ENCODE measurements at regions not wholly inside any gene's neighbourhood (a gene's known extent, or its start where the extent isn't known, plus 50 kb on each side); places are given as distances from the start of the nearest gene placed in this dataset.

GRCh38 chr13:73286177-73286576 is 227.4 kb downstream of the KLF5 start:
- in situ Hi-C loops (cut with MboI; ENCODE audit: low sequenced_read_pairs) = no loop called here

- in situ Hi-C loops (cut with MboI; ENCODE audit: low sequenced_read_pairs) = no loop called here
These were observed 225.5 kb downstream of the KLF5 start for GRCh38 chr13:73284081-73284874.

- in situ Hi-C loops (cut with MboI; ENCODE audit: low sequenced_read_pairs) = no loop called here
These were observed 224.8 kb downstream of the KLF5 start for GRCh38 chr13:73283636-73284035.

GRCh38 chr13:73281746-73282145 is 222.9 kb downstream of the KLF5 start:
- in situ Hi-C loops (cut with MboI; ENCODE audit: low sequenced_read_pairs) = no loop called here

- in situ Hi-C loops (cut with MboI; ENCODE audit: low sequenced_read_pairs) = no loop called here
These were observed 219.4 kb downstream of the KLF5 start for GRCh38 chr13:73278186-73278585.

- in situ Hi-C loops (cut with MboI; ENCODE audit: low sequenced_read_pairs) = no loop called here
These were observed 216.4 kb downstream of the KLF5 start for GRCh38 chr13:73275163-73275562.

- in situ Hi-C loops (cut with MboI; ENCODE audit: low sequenced_read_pairs) = no loop called here
These were observed 215.3 kb downstream of the KLF5 start for GRCh38 chr13:73274147-73274546.

- in situ Hi-C loops (cut with MboI; ENCODE audit: low sequenced_read_pairs) = no loop called here
These were observed 214.9 kb downstream of the KLF5 start for GRCh38 chr13:73273745-73274144.

- in situ Hi-C loops (cut with MboI; ENCODE audit: low sequenced_read_pairs) = no loop called here
These were observed 214.5 kb downstream of the KLF5 start for GRCh38 chr13:73273276-73273675.

GRCh38 chr13:73272831-73273230 is 214.0 kb downstream of the KLF5 start:
- in situ Hi-C loops (cut with MboI; ENCODE audit: low sequenced_read_pairs) = no loop called here

- in situ Hi-C loops (cut with MboI; ENCODE audit: low sequenced_read_pairs) = no loop called here
These were observed 209.5 kb downstream of the KLF5 start for GRCh38 chr13:73268306-73268705.

GRCh38 chr13:73266640-73267180 is 207.9 kb downstream of the KLF5 start:
- in situ Hi-C loops (cut with MboI; ENCODE audit: low sequenced_read_pairs) = no loop called here

- in situ Hi-C loops (cut with MboI; ENCODE audit: low sequenced_read_pairs) = no loop called here
These were observed 204.2 kb downstream of the KLF5 start for GRCh38 chr13:73262862-73263627.

GRCh38 chr13:73261739-73262216 is 203.0 kb downstream of the KLF5 start:
- in situ Hi-C loops (cut with MboI; ENCODE audit: low sequenced_read_pairs) = no loop called here

GRCh38 chr13:73259061-73260017 is 200.5 kb downstream of the KLF5 start:
- in situ Hi-C loops (cut with MboI; ENCODE audit: low sequenced_read_pairs) = no loop called here

- in situ Hi-C loops (cut with MboI; ENCODE audit: low sequenced_read_pairs) = no loop called here
These were observed 199.6 kb downstream of the KLF5 start for GRCh38 chr13:73258406-73258805.

GRCh38 chr13:73254827-73255226 is 196.0 kb downstream of the KLF5 start:
- in situ Hi-C loops (cut with MboI; ENCODE audit: low sequenced_read_pairs) = no loop called here

GRCh38 chr13:73251626-73252265 is 192.9 kb downstream of the KLF5 start:
- in situ Hi-C loops (cut with MboI; ENCODE audit: low sequenced_read_pairs) = no loop called here

GRCh38 chr13:73250061-73250460 is 191.3 kb downstream of the KLF5 start:
- in situ Hi-C loops (cut with MboI; ENCODE audit: low sequenced_read_pairs) = no loop called here
